Tibial nerve (tissue), 4 donors: ENCODE measurements at regions not wholly inside any gene's neighbourhood (a gene's known extent, or its start where the extent isn't known, plus 50 kb on each side); places are given as distances from the start of the nearest gene placed in this dataset.

ENCODE experiments used
- DNase-seq, 2 donors: peaks; one replicate each; pipeline ENCODE4 v3.0.0-alpha.2; 2019; ENCODE audit warnings: low spot score in 2 of 2
- H3K27ac ChIP-seq, 4 donors: fragments of 200-600 bp; sonication (generic) in 3 of 4; one replicate each; pipeline ENCODE4 v1.5.1; 2017 to 2019; ENCODE audit warnings: mild to moderate bottlenecking in 1 of 4
- H3K27me3 ChIP-seq, 2 donors: fragments of 200-600 bp; sonication (generic) in 1 of 2; one replicate each; pipeline versions ENCODE4 v1.5.1 to v1.6.0; 2017 to 2019
- H3K36me3 ChIP-seq, 3 donors: fragments of 200-600 bp; sonication (generic); one replicate each; pipeline ENCODE4 v1.5.1; 2018 to 2019
- H3K4me1 ChIP-seq, 4 donors: fragments of 200-600 bp; sonication (generic) in 3 of 4; one replicate each; pipeline ENCODE4 v1.5.1; 2017 to 2019
- H3K4me3 ChIP-seq, 4 donors: fragments of 200-600 bp; sonication (generic) in 3 of 4; one replicate each; pipeline ENCODE4 v1.5.1; 2017 to 2019; ENCODE audit warnings: mild to moderate bottlenecking in 1 of 4, moderate library complexity in 1 of 4
- H3K9me3 ChIP-seq, 4 donors: fragments of 200-600 bp; sonication (generic) in 3 of 4; one replicate each; pipeline ENCODE4 v1.5.1; 2017 to 2019
- CTCF ChIP-seq, 5 experiments: fragments of 200-600 bp in 3 of 5; fragments of 450-650 bp in 2 of 5; sonication (generic) in 3 of 5; IDR thresholded peaks; one replicate each; pipeline ENCODE4 v1.5.1; 2016 to 2019; ENCODE audit warnings: antibody characterized with exemption in 5 of 5, mild to moderate bottlenecking in 3 of 5, moderate library complexity in 2 of 5
- EP300 ChIP-seq, 2 donors: sonication (generic); formaldehyde crosslinking; IDR thresholded peaks; one replicate each; pipeline ENCODE4 v1.6.1; 2017; ENCODE audit warnings: antibody characterized with exemption in 2 of 2, mild to moderate bottlenecking in 1 of 2
- POLR2A ChIP-seq, 2 donors: fragments of 450-650 bp; IDR thresholded peaks; one replicate each; pipeline ENCODE4 v1.6.1; 2017; ENCODE audit warnings: antibody characterized with exemption in 2 of 2, mild to moderate bottlenecking in 2 of 2, moderate library complexity in 2 of 2
- WGBS, 2 donors: methylation state at CpG; one replicate each; pipeline ENCODE4 v1.1.5; 2018; 5-methylcytosine and 5-hydroxymethylcytosine counted together

GRCh38 chr10:61115897-61116296, 171.9 kb upstream of the RHOBTB1 start:
- TF ChIP-seq POLR2A (IDR thresholded peaks at IDR 0.05) (no peak), EP300 (IDR thresholded peaks at IDR 0.05) (no peak), CTCF (IDR thresholded peaks at IDR 0.05) (no peak)
- H3K36me3 ChIP-seq: no peaks in the 10 kb centered on the region
- no peak for DNase-seq
- no peaks in the 10 kb centered on the region for H3K9me3 ChIP-seq
- no peaks in the 10 kb centered on the region for H3K27me3 ChIP-seq
- H3K4me3 ChIP-seq: no peak overlapping the region
- H3K4me1 ChIP-seq: no peaks in the 10 kb centered on the region
- H3K27ac ChIP-seq: no peak overlapping the region

GRCh38 chr10:61112771-61113170, 168.8 kb upstream of the RHOBTB1 start:
- Histone ChIP-seq H3K27me3 (no peaks in the 10 kb centered on the region), H3K9me3 (no peaks in the 10 kb centered on the region), H3K36me3 (no peaks in the 10 kb centered on the region), H3K4me1 (no peaks in the 10 kb centered on the region), H3K27ac (no peak overlapping the region), H3K4me3 (no peak overlapping the region)
- DNase-seq: no peak
- TF ChIP-seq CTCF (IDR thresholded peaks at IDR 0.05) (no peak), EP300 (IDR thresholded peaks at IDR 0.05) (no peak)

GRCh38 chr10:61110936-61111335, 167.0 kb upstream of the RHOBTB1 start:
- Histone ChIP-seq H3K4me1 (no peaks in the 10 kb centered on the region), H3K4me3 (no peak overlapping the region), H3K9me3 (no peaks in the 10 kb centered on the region), H3K27me3 (no peaks in the 10 kb centered on the region), H3K36me3 (no peaks in the 10 kb centered on the region), H3K27ac (no peak overlapping the region)
- DNase-seq: no peak
- TF ChIP-seq CTCF (IDR thresholded peaks at IDR 0.05) (no peak), EP300 (IDR thresholded peaks at IDR 0.05) (no peak), POLR2A (IDR thresholded peaks at IDR 0.05) (no peak)

- DNase-seq: no peak
- no peaks in the 10 kb centered on the region for H3K9me3 ChIP-seq
- no peaks in the 10 kb centered on the region for H3K4me1 ChIP-seq
- TF ChIP-seq CTCF (IDR thresholded peaks at IDR 0.05) (no peak), POLR2A (IDR thresholded peaks at IDR 0.05) (no peak), EP300 (IDR thresholded peaks at IDR 0.05) (no peak)
- WGBS, 2 donors: 30 to 42% methylated on average over 1 of the region's 1 CpG
- no peak overlapping the region for H3K27ac ChIP-seq
- no peaks in the 10 kb centered on the region for H3K27me3 ChIP-seq
- no peak overlapping the region for H3K4me3 ChIP-seq
- H3K36me3 ChIP-seq: no peaks in the 10 kb centered on the region
Observed at GRCh38 chr10:61110188-61110844, 166.3 kb upstream of the RHOBTB1 start.

- Histone ChIP-seq H3K36me3 (no peaks in the 10 kb centered on the region), H3K4me1 (no peaks in the 10 kb centered on the region), H3K27me3 (no peaks in the 10 kb centered on the region), H3K27ac (no peak overlapping the region), H3K9me3 (no peaks in the 10 kb centered on the region), H3K4me3 (no peak overlapping the region)
- no peak for DNase-seq
- TF ChIP-seq CTCF (IDR thresholded peaks at IDR 0.05): no peak
- no peak for TF ChIP-seq EP300 (IDR thresholded peaks at IDR 0.05)
- no peak for TF ChIP-seq POLR2A (IDR thresholded peaks at IDR 0.05)
- 85 to 89% methylated on average over 3 of the region's 3 CpGs for WGBS, 2 donors
Observed at GRCh38 chr10:61108915-61109314, 164.9 kb upstream of the RHOBTB1 start.
